Right lobe of liver (tissue), 6 donors: ENCODE measurements at regions not wholly inside any gene's neighbourhood (a gene's known extent, or its start where the extent isn't known, plus 50 kb on each side); places are given as distances from the start of the nearest gene placed in this dataset.
A peak's percentile ranks its signal among the peaks of the same experiment; 100 is the strongest.

Source experiments
- ATAC-seq, 4 donors: fragments of 200-7000 bp; cut with Tn5 transposase; one replicate each; pipeline ENCODE4 v1.9.1; 2020; ENCODE audit warnings: mild to moderate bottlenecking in 4 of 4, moderate library complexity in 4 of 4
- DNase-seq, 3 donors: peaks; one replicate each; pipeline ENCODE4 v3.0.0-alpha.2; 2020
- H3K27ac ChIP-seq, 3 donors: fragments of 200-600 bp; one replicate each; pipeline ENCODE4 v1.8.0; 2022
- H3K27me3 ChIP-seq, 2 donors: fragments of 200-600 bp; one replicate each; pipeline ENCODE4 v1.8.0; 2022
- H3K36me3 ChIP-seq, 4 donors: fragments of 200-600 bp; sonication (generic) in 1 of 4; one replicate each; pipeline versions ENCODE4 v1.5.1 to v1.8.0; 2017 to 2022; ENCODE audit warnings: control low read depth in 1 of 4
- H3K4me1 ChIP-seq, 4 donors: fragments of 200-600 bp; sonication (generic) in 1 of 4; one replicate each; pipeline versions ENCODE4 v1.5.1 to v1.8.0; 2017 to 2022; ENCODE audit warnings: control low read depth in 1 of 4
- H3K4me3 ChIP-seq, 3 donors: fragments of 200-600 bp; one replicate each; pipeline ENCODE4 v1.8.0; 2022
- H3K9me3 ChIP-seq, 4 donors: fragments of 200-600 bp; sonication (generic) in 1 of 4; one replicate each; pipeline versions ENCODE4 v1.5.1 to v1.8.0; 2017 to 2022; ENCODE audit warnings: control low read depth in 1 of 4
- POLR2A ChIP-seq: fragments of 450-650 bp; IDR thresholded peaks from one replicate; pipeline ENCODE4 v1.6.1; 2017; ENCODE audit warnings: antibody characterized with exemption, mild to moderate bottlenecking
- WGBS: methylation state at CpG from one replicate; pipeline ENCODE4 v1.1.6; 2018; ENCODE audit warnings: low coverage, low lambda C conversion rate; ENCODE audit not compliant: insufficient coverage; ENCODE audit errors: missing lambda C conversion rate; 5-methylcytosine and 5-hydroxymethylcytosine counted together
- intact Hi-C, 2 donors: fragments of 100-400 bp; cut with DNase I; formaldehyde crosslinking; loops; one replicate each; pipeline versions ENCODE4 v1.11.2 to v1.14.1; 2022
- TF ChIP-seq, protein P1 (sequence below), 4 donors: fragments of 200-600 bp in 3 of 4; fragments of 450-650 bp in 1 of 4; IDR thresholded peaks; one replicate each; pipeline versions ENCODE4 v1.5.1 to v1.8.0; 2016 to 2022; ENCODE audit warnings: antibody characterized with exemption in 4 of 4, mild to moderate bottlenecking in 2 of 4
- donor health status: DM: no; HTN: yes; CAD: no.
- donor health status: DM: no; HTN: no; CAD: no.
- donor health status: DM: no; HTN: no; CAD: no.
- donor health status: DM: no; HTN: yes; CAD: no.
- donor health status: DM: no; HTN: yes; CAD: no.

DNA sequence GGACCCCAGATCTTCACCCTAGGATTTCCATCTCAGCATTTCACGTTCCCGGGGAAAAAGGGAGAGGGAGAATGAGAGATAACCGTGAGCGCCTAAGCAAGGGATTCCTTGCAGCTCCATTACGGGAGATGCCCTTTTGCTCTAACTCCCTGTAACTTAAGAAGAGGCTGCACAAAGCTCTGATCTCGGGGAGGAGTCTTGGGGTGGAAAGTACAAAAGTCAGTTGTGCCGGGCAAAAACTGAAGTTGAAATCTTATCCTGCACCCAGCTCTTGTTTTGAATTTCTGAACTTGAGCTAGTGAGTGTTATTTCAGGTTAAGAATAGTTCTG, 256.4 kb upstream of the SOX21 start:
- ATAC-seq (no peak), DNase-seq (no peak)
- Histone ChIP-seq H3K9me3 (no peaks in the 10 kb centered on the region), H3K4me3 (no peak overlapping the region), H3K36me3 (no peaks in the 10 kb centered on the region), H3K27me3 (peaks cover 2 to 18% of the 10 kb centered on the region in 2 donors), H3K27ac (no peak overlapping the region), H3K4me1 (peaks cover 0 to 12% (median 0%) of the 10 kb centered on the region in 4 donors)
- no peak for TF ChIP-seq POLR2A
- TF ChIP-seq, protein P1, sequence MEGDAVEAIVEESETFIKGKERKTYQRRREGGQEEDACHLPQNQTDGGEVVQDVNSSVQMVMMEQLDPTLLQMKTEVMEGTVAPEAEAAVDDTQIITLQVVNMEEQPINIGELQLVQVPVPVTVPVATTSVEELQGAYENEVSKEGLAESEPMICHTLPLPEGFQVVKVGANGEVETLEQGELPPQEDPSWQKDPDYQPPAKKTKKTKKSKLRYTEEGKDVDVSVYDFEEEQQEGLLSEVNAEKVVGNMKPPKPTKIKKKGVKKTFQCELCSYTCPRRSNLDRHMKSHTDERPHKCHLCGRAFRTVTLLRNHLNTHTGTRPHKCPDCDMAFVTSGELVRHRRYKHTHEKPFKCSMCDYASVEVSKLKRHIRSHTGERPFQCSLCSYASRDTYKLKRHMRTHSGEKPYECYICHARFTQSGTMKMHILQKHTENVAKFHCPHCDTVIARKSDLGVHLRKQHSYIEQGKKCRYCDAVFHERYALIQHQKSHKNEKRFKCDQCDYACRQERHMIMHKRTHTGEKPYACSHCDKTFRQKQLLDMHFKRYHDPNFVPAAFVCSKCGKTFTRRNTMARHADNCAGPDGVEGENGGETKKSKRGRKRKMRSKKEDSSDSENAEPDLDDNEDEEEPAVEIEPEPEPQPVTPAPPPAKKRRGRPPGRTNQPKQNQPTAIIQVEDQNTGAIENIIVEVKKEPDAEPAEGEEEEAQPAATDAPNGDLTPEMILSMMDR (IDR thresholded peaks at IDR 0.05), result no peak
- 4% methylated on average over 7 of the region's 7 CpGs for WGBS
- intact Hi-C loops, result no loop called here

DNA sequence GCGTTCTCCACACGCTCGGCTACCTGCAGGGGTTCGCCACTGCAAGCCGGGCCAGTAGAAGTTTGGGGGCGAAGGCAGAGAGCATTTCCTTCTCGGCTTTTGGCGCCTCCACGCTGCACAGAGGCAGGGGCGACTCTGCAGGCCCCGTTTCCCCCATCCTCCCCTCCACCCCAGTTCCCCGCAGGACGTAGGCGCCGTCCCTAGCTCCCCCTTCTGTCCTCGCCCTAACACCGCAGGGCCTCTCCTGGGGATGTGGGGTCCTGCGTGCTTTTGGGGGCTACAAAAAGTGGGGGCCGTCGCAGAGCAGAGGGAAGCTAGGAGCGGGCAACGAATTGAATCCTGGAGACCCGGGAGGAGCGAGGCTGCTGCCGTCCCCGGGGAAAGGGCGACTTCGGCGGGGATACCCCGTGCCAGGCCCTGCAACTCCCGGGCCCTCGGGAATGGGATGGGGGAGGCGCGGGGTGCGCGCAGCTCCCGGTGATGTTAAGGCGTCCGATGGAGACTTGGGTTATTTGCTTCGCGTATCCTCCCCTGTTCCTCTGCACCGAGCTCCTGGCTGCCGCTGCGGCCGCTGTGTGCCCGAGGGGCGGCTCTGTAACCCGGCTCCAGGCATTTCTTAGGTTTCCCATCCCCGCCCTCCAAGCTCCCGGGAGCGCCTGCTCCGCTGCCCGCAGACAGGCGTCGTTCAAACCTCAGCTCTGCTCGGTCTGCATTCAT, 255.9 kb upstream of the SOX21 start:
- peak in 2 of 4 donors; percentile 14 to 32 for ATAC-seq
- WGBS, result 2% methylated on average over 13 of the region's 56 CpGs
- Histone ChIP-seq H3K4me3 (no peak overlapping the region), H3K36me3 (no peaks in the 10 kb centered on the region), H3K27ac (no peak overlapping the region), H3K27me3 (peaks cover 3 to 18% of the 10 kb centered on the region in 2 donors), H3K9me3 (no peaks in the 10 kb centered on the region), H3K4me1 (peaks cover 0 to 12% (median 0%) of the 10 kb centered on the region in 4 donors)
- DNase-seq, result no peak
- intact Hi-C loops, result no loop called here
- TF ChIP-seq, protein P1 (IDR thresholded peaks at IDR 0.05), result no peak
- no peak for TF ChIP-seq POLR2A

DNA sequence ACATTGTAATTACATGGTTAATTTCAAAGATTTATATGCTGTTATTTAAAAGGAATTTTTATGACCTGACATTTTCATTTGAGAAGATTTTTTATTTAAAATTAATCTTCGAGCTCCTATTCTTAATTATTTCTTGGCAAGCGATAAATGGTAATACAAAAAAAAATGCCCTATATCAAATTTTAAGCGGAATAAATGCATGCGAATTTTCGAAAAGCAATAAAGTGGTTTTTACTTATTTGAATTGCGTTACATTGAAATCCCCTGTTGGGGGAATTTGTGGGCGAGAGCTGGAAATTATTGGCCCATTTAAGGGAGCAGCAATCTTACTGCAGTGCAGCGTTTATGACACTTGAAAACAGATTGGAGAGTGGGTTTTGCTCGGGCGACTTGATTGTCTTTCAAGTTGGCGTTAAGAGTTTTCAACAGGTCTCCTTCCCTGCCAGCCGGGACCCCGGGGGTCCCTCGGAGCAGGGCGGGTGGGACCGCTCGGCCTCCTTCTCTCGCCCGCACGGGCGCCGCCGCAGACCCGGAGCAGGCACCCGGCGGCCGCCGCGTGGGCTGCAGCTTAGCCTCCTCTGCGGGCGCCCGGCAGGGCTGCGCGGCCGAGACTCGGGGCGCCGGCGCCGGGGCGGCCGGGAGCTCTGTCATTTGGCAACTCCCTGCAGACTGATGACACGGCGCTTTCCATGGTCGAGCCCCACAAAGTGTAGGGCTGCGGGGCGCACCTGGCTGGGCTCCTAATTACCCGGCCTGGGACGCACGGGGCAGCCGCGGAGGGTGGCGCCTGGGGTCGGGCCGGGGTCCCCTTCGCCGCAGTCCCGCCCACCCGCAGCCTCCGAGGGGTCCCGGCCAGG, 255.1 kb upstream of the SOX21 start:
- H3K27me3 ChIP-seq, result peaks cover 3 to 18% of the 10 kb centered on the region in 2 donors
- no peak for TF ChIP-seq POLR2A
- TF ChIP-seq, protein P1 (IDR thresholded peaks at IDR 0.05), result no peak
- peaks cover 0 to 12% (median 0%) of the 10 kb centered on the region in 4 donors for H3K4me1 ChIP-seq
- ATAC-seq (peak in 3 of 4 donors; percentile 28 to 52 (median 46)), DNase-seq (peak in 1 of 3 donors; percentile 21)
- intact Hi-C loops, result no loop called here
- 6% methylated on average over 20 of the region's 61 CpGs for WGBS
- H3K36me3 ChIP-seq, result no peaks in the 10 kb centered on the region
- H3K9me3 ChIP-seq, result no peaks in the 10 kb centered on the region
- H3K27ac ChIP-seq, result no peak overlapping the region
- H3K4me3 ChIP-seq, result no peak overlapping the region

DNA sequence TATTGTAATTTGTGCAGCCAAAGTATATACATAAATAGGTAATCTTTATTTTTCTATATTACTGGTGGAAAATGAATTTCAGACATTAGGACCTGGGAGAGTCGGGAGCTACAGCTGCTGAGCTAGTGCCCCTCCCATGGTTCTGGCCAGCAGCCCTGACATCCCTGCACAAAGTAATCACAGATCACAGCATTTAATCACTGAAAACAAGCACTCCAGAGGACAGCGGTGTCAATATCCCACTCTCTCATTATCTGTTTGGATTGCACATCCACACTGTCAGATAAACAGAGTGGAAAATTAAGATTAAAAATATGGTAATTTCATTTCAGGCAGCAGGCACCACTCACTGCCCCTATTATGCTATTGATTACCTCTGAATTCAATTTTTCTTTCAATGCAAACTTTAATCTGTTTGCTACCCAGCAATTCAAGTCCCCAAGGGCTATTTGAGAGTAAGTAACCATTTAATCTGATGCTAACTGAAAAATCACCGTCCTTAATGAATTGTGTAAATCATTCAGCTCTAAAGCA, 254.1 kb upstream of the SOX21 start:
- Histone ChIP-seq H3K4me3 (no peak overlapping the region), H3K36me3 (no peaks in the 10 kb centered on the region), H3K4me1 (peaks cover 0 to 12% (median 0%) of the 10 kb centered on the region in 4 donors), H3K9me3 (no peaks in the 10 kb centered on the region), H3K27ac (no peak overlapping the region), H3K27me3 (peaks cover 3 to 18% of the 10 kb centered on the region in 2 donors)
- ATAC-seq (no peak), DNase-seq (no peak)
- no peak for TF ChIP-seq POLR2A
- TF ChIP-seq, protein P1 (IDR thresholded peaks at IDR 0.05), result no peak
- intact Hi-C loops, result no loop called here
- WGBS, result 15% methylated on average over 3 of the region's 3 CpGs
